ENCODE measurements at regions not wholly inside any gene's neighbourhood (a gene's known extent, or its start where the extent isn't known, plus 50 kb on each side); places are given as distances from the start of the nearest gene placed in this dataset.

DNA sequence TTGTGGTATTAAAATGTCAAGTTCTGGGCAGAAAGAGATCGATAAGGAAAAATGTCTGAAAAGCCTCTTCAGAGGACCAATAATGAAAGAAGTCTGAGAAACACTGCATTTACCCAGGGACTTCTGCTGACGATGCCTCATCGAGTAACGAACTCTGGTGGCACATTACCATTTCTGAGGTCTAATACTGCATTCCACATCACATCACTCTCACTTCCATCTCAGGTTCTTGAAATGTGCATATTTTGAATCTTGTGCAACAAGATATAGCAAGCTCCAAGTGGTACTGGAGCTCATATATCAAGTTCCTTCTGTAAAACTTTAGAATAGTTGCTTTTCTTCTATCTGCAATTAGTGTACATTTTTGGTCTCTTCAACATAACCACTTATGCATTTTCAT lies 619.1 kb upstream of the DDX18 start:
- TF ChIP-seq, protein P1, sequence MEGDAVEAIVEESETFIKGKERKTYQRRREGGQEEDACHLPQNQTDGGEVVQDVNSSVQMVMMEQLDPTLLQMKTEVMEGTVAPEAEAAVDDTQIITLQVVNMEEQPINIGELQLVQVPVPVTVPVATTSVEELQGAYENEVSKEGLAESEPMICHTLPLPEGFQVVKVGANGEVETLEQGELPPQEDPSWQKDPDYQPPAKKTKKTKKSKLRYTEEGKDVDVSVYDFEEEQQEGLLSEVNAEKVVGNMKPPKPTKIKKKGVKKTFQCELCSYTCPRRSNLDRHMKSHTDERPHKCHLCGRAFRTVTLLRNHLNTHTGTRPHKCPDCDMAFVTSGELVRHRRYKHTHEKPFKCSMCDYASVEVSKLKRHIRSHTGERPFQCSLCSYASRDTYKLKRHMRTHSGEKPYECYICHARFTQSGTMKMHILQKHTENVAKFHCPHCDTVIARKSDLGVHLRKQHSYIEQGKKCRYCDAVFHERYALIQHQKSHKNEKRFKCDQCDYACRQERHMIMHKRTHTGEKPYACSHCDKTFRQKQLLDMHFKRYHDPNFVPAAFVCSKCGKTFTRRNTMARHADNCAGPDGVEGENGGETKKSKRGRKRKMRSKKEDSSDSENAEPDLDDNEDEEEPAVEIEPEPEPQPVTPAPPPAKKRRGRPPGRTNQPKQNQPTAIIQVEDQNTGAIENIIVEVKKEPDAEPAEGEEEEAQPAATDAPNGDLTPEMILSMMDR (conservative IDR thresholded peaks at IDR 0.05 in 1 of 2, IDR thresholded peaks at IDR 0.05 in 1 of 2; ENCODE audit: low read depth in 1 of 2, low read length in 2 of 2): no peak
- no peak for TF ChIP-seq EZH2 (IDR thresholded peaks at IDR 0.05; ENCODE audit: low read length, missing control alignments)

All from fibroblast of lung (primary cell).